Myocyte (in vitro differentiated cells): ENCODE measurements at regions not wholly inside any gene's neighbourhood (a gene's known extent, or its start where the extent isn't known, plus 50 kb on each side); places are given as distances from the start of the nearest gene placed in this dataset.

ENCODE experiments used
- DNase-seq: peaks from one replicate; pipeline ENCODE4 v3.0.0-alpha.2; 2012; ENCODE audit warnings: low read depth

- no peak for DNase-seq
Measured at GRCh38 chr4:81565142-81565870, 93.6 kb upstream of the RASGEF1B start.

GRCh38 chr4:81564025-81564424, 92.3 kb upstream of the RASGEF1B start:
- no peak for DNase-seq

- DNase-seq, result no peak
Measured at GRCh38 chr4:81562093-81562492, 90.4 kb upstream of the RASGEF1B start.

- no peak for DNase-seq
Measured at GRCh38 chr4:81557306-81557705, 85.6 kb upstream of the RASGEF1B start.

- no peak for DNase-seq
Measured at GRCh38 chr4:81555489-81555888, 83.8 kb upstream of the RASGEF1B start.

GRCh38 chr4:81552086-81552485, 80.4 kb upstream of the RASGEF1B start:
- DNase-seq, result no peak

- no peak for DNase-seq
Measured at GRCh38 chr4:81550388-81550859, 78.7 kb upstream of the RASGEF1B start.

- no peak for DNase-seq
Measured at GRCh38 chr4:81549984-81550383, 78.3 kb upstream of the RASGEF1B start.

GRCh38 chr4:81546777-81547176, 75.1 kb upstream of the RASGEF1B start:
- no peak for DNase-seq

GRCh38 chr4:81541161-81541945, 69.6 kb upstream of the RASGEF1B start:
- no peak for DNase-seq

GRCh38 chr4:81538716-81539427, 67.2 kb upstream of the RASGEF1B start:
- DNase-seq, result no peak

- no peak for DNase-seq
Measured at GRCh38 chr4:81531410-81531809, 59.7 kb upstream of the RASGEF1B start.

- no peak for DNase-seq
Measured at GRCh38 chr4:81528979-81529378, 57.3 kb upstream of the RASGEF1B start.

GRCh38 chr4:81528200-81528599, 56.5 kb upstream of the RASGEF1B start:
- DNase-seq, result no peak

- no peak for DNase-seq
Measured at GRCh38 chr4:81527709-81528108, 56.0 kb upstream of the RASGEF1B start.

GRCh38 chr4:81527115-81527514, 55.4 kb upstream of the RASGEF1B start:
- no peak for DNase-seq

- DNase-seq, result no peak
Measured at GRCh38 chr4:81526706-81527105, 55.0 kb upstream of the RASGEF1B start.

GRCh38 chr4:81523672-81524327, 52.1 kb upstream of the RASGEF1B start:
- DNase-seq, result no peak

GRCh38 chr4:81522711-81523110, 51.0 kb upstream of the RASGEF1B start:
- DNase-seq, result no peak

- DNase-seq, result no peak
Measured at GRCh38 chr4:81521708-81522107, 50.0 kb upstream of the RASGEF1B start.
